ENCODE measurements at regions not wholly inside any gene's neighbourhood (a gene's known extent, or its start where the extent isn't known, plus 50 kb on each side); places are given as distances from the start of the nearest gene placed in this dataset.

- no peaks in the 10 kb centered on the region for H3K36me3 Mint-ChIP-seq (ENCODE audit: low read depth)
- H3K4me3 Mint-ChIP-seq: no peak overlapping the region
- H3K27ac Mint-ChIP-seq: no peak overlapping the region
- ATAC-seq (no peak), DNase-seq (no peak)
- peaks cover 12% of the 10 kb centered on the region for H3K27me3 Mint-ChIP-seq
- no peaks in the 10 kb centered on the region for H3K4me1 Mint-ChIP-seq
- H3K9me3 ChIP-seq (ENCODE audit: control insufficient read depth, low read length, poor library complexity, severe bottlenecking): no peaks in the 10 kb centered on the region
These were observed 266.6 kb upstream of the PHYHIPL start for GRCh38 chr10:58909881-58910280.

GRCh38 chr10:58913717-58914116 is 262.7 kb upstream of the PHYHIPL start:
- no peaks in the 10 kb centered on the region for H3K9me3 ChIP-seq (ENCODE audit: control insufficient read depth, low read length, poor library complexity, severe bottlenecking)
- Mint-ChIP-seq H3K36me3 (ENCODE audit: low read depth) (no peaks in the 10 kb centered on the region), H3K4me3 (no peak overlapping the region), H3K27me3 (peaks cover 11% of the 10 kb centered on the region), H3K27ac (no peak overlapping the region), H3K4me1 (no peaks in the 10 kb centered on the region)
- ATAC-seq: no peak
- no peak for DNase-seq

- Mint-ChIP-seq H3K27me3 (peaks cover 19% of the 10 kb centered on the region), H3K27ac (no peak overlapping the region), H3K4me3 (no peak overlapping the region), H3K36me3 (ENCODE audit: low read depth) (no peaks in the 10 kb centered on the region), H3K4me1 (no peaks in the 10 kb centered on the region)
- DNase-seq (no peak), ATAC-seq (no peak)
- no peaks in the 10 kb centered on the region for H3K9me3 ChIP-seq (ENCODE audit: control insufficient read depth, low read length, poor library complexity, severe bottlenecking)
These were observed 257.6 kb upstream of the PHYHIPL start for GRCh38 chr10:58918887-58919286.

GRCh38 chr10:58919927-58920654 is 256.4 kb upstream of the PHYHIPL start:
- peaks cover 12% of the 10 kb centered on the region for H3K27me3 Mint-ChIP-seq
- H3K4me1 Mint-ChIP-seq: no peaks in the 10 kb centered on the region
- H3K36me3 Mint-ChIP-seq (ENCODE audit: low read depth): no peaks in the 10 kb centered on the region
- DNase-seq (no peak), ATAC-seq (no peak)
- no peak overlapping the region for H3K4me3 Mint-ChIP-seq
- no peak overlapping the region for H3K27ac Mint-ChIP-seq
- H3K9me3 ChIP-seq (ENCODE audit: control insufficient read depth, low read length, poor library complexity, severe bottlenecking): no peaks in the 10 kb centered on the region

- no peak for DNase-seq
- H3K9me3 ChIP-seq (ENCODE audit: control insufficient read depth, low read length, poor library complexity, severe bottlenecking): no peaks in the 10 kb centered on the region
- no peak for ATAC-seq
- Mint-ChIP-seq H3K4me1 (no peaks in the 10 kb centered on the region), H3K4me3 (no peak overlapping the region), H3K36me3 (ENCODE audit: low read depth) (no peaks in the 10 kb centered on the region), H3K27ac (no peak overlapping the region), H3K27me3 (peaks cover 12% of the 10 kb centered on the region)
These were observed 255.8 kb upstream of the PHYHIPL start for GRCh38 chr10:58920655-58921003.

GRCh38 chr10:58921421-58921855 is 255.0 kb upstream of the PHYHIPL start:
- Mint-ChIP-seq H3K4me3 (no peak overlapping the region), H3K36me3 (ENCODE audit: low read depth) (no peaks in the 10 kb centered on the region), H3K27me3 (peaks cover 12% of the 10 kb centered on the region), H3K27ac (no peak overlapping the region), H3K4me1 (no peaks in the 10 kb centered on the region)
- ATAC-seq (no peak), DNase-seq (no peak)
- H3K9me3 ChIP-seq (ENCODE audit: control insufficient read depth, low read length, poor library complexity, severe bottlenecking): no peaks in the 10 kb centered on the region

- Mint-ChIP-seq H3K36me3 (ENCODE audit: low read depth) (no peaks in the 10 kb centered on the region), H3K4me1 (no peaks in the 10 kb centered on the region), H3K4me3 (no peak overlapping the region), H3K27me3 (peaks cover 6% of the 10 kb centered on the region), H3K27ac (no peak overlapping the region)
- H3K9me3 ChIP-seq (ENCODE audit: control insufficient read depth, low read length, poor library complexity, severe bottlenecking): no peaks in the 10 kb centered on the region
- DNase-seq: no peak
- ATAC-seq: no peak
These were observed 251.1 kb upstream of the PHYHIPL start for GRCh38 chr10:58925381-58925780.

- H3K27ac Mint-ChIP-seq: no peak overlapping the region
- no peak overlapping the region for H3K4me3 Mint-ChIP-seq
- ATAC-seq (no peak), DNase-seq (no peak)
- H3K36me3 Mint-ChIP-seq (ENCODE audit: low read depth): no peaks in the 10 kb centered on the region
- H3K9me3 ChIP-seq (ENCODE audit: control insufficient read depth, low read length, poor library complexity, severe bottlenecking): no peaks in the 10 kb centered on the region
- H3K27me3 Mint-ChIP-seq: peaks cover 6% of the 10 kb centered on the region
- no peaks in the 10 kb centered on the region for H3K4me1 Mint-ChIP-seq
These were observed 245.9 kb upstream of the PHYHIPL start for GRCh38 chr10:58930500-58930899.

- Mint-ChIP-seq H3K4me1 (no peaks in the 10 kb centered on the region), H3K27ac (no peak overlapping the region)
These were observed 244.3 kb upstream of the PHYHIPL start for GRCh38 chr10:58932126-58932525.

GRCh38 chr10:58932577-58933314 is 243.7 kb upstream of the PHYHIPL start:
- no peaks in the 10 kb centered on the region for H3K9me3 ChIP-seq (ENCODE audit: control insufficient read depth, low read length, poor library complexity, severe bottlenecking)
- H3K27ac Mint-ChIP-seq: no peak overlapping the region
- no peak for DNase-seq
- no peak overlapping the region for H3K4me3 Mint-ChIP-seq
- H3K36me3 Mint-ChIP-seq (ENCODE audit: low read depth): no peaks in the 10 kb centered on the region
- H3K27me3 Mint-ChIP-seq: peaks cover 12% of the 10 kb centered on the region
- no peak for ATAC-seq
- no peaks in the 10 kb centered on the region for H3K4me1 Mint-ChIP-seq

More at GRCh38 chr10:58932126-58932525, 244.3 kb upstream of the PHYHIPL start:
- Mint-ChIP-seq H3K27me3 (peaks cover 8% of the 10 kb centered on the region), H3K4me3 (no peak overlapping the region), H3K36me3 (ENCODE audit: low read depth) (no peaks in the 10 kb centered on the region)
- no peaks in the 10 kb centered on the region for H3K9me3 ChIP-seq (ENCODE audit: control insufficient read depth, low read length, poor library complexity, severe bottlenecking)
- ATAC-seq: no peak
- no peak for DNase-seq

GRCh38 chr10:58936364-58936763 is 240.1 kb upstream of the PHYHIPL start:
- H3K4me1 Mint-ChIP-seq: no peaks in the 10 kb centered on the region

GRCh38 chr10:58937423-58937822 is 239.0 kb upstream of the PHYHIPL start:
- DNase-seq (no peak), ATAC-seq (no peak)
- H3K27ac Mint-ChIP-seq: no peak overlapping the region
- no peak overlapping the region for H3K4me3 Mint-ChIP-seq
- H3K9me3 ChIP-seq (ENCODE audit: control insufficient read depth, low read length, poor library complexity, severe bottlenecking): no peaks in the 10 kb centered on the region
- H3K27me3 Mint-ChIP-seq: peaks cover 12% of the 10 kb centered on the region
- H3K36me3 Mint-ChIP-seq (ENCODE audit: low read depth): no peaks in the 10 kb centered on the region
- H3K4me1 Mint-ChIP-seq: no peaks in the 10 kb centered on the region

More at GRCh38 chr10:58936364-58936763, 240.1 kb upstream of the PHYHIPL start:
- Mint-ChIP-seq H3K27ac (no peak overlapping the region), H3K36me3 (ENCODE audit: low read depth) (no peaks in the 10 kb centered on the region), H3K27me3 (peaks cover 12% of the 10 kb centered on the region), H3K4me3 (no peak overlapping the region)
- DNase-seq (no peak), ATAC-seq (no peak)
- no peaks in the 10 kb centered on the region for H3K9me3 ChIP-seq (ENCODE audit: control insufficient read depth, low read length, poor library complexity, severe bottlenecking)

GRCh38 chr10:58942724-58943123 is 233.7 kb upstream of the PHYHIPL start:
- no peaks in the 10 kb centered on the region for H3K36me3 Mint-ChIP-seq (ENCODE audit: low read depth)
- no peak overlapping the region for H3K27ac Mint-ChIP-seq
- DNase-seq (no peak), ATAC-seq (no peak)
- H3K27me3 Mint-ChIP-seq: peaks cover 10% of the 10 kb centered on the region
- H3K4me1 Mint-ChIP-seq: no peaks in the 10 kb centered on the region
- no peak overlapping the region for H3K4me3 Mint-ChIP-seq
- no peaks in the 10 kb centered on the region for H3K9me3 ChIP-seq (ENCODE audit: control insufficient read depth, low read length, poor library complexity, severe bottlenecking)

All from T-helper 17 cell (primary cell).